GM23338 (cell line): ENCODE measurements at regions not wholly inside any gene's neighbourhood (a gene's known extent, or its start where the extent isn't known, plus 50 kb on each side); places are given as distances from the start of the nearest gene placed in this dataset.

ENCODE experiments used
- EZH2 ChIP-seq: fragments of 200-600 bp; sonication (generic); IDR thresholded peaks from one replicate; pipeline ENCODE4 v1.8.0; 2017; ENCODE audit warnings: antibody characterized with exemption, mild to moderate bottlenecking, low read depth; ENCODE audit not compliant: unreplicated experiment
- EZH2phosphoT487 ChIP-seq: fragments of 200-600 bp; sonication (generic); IDR thresholded peaks from one replicate; pipeline ENCODE4 v1.8.1; 2018; ENCODE audit warnings: antibody characterized with exemption; ENCODE audit not compliant: unreplicated experiment
- JUNB ChIP-seq: IDR thresholded peaks from one replicate; pipeline ENCODE4 v1.6.1; 2016; ENCODE audit warnings: antibody characterized with exemption; ENCODE audit not compliant: unreplicated experiment
- NANOG ChIP-seq: IDR thresholded peaks from 2 replicates; pipeline ENCODE4 v1.6.1; 2016; ENCODE audit warnings: antibody characterized with exemption, borderline replicate concordance
- REST ChIP-seq: IDR thresholded peaks from one replicate; pipeline ENCODE4 v1.6.1; 2018; ENCODE audit warnings: antibody characterized with exemption; ENCODE audit not compliant: unreplicated experiment
- STAT1 ChIP-seq: IDR thresholded peaks from one replicate; pipeline ENCODE4 v1.6.1; 2016; ENCODE audit warnings: antibody characterized with exemption; ENCODE audit not compliant: unreplicated experiment
- ZNF462 ChIP-seq: fragments of 250-450 bp; sonication (Bioruptor Pico); IDR thresholded peaks from 2 replicates; pipeline ENCODE4 v1.5.0; 2020; ENCODE audit warnings: mild to moderate bottlenecking, moderate library complexity

GRCh38 chr5:120080781-120081180 lies 383.3 kb upstream of the PRR16 start (continued):
- no peak for TF ChIP-seq ZNF462
- no peak for TF ChIP-seq REST
- TF ChIP-seq JUNB, result no peak
- TF ChIP-seq EZH2, result no peak
- TF ChIP-seq NANOG, result no peak
- no peak for TF ChIP-seq STAT1
- TF ChIP-seq EZH2phosphoT487, result no peak
